ENCODE measurements at regions not wholly inside any gene's neighbourhood (a gene's known extent, or its start where the extent isn't known, plus 50 kb on each side); places are given as distances from the start of the nearest gene placed in this dataset.
"Not testable (repeated sequence)": the region's sequence is repeated elsewhere in the genome, so short reads cannot be mapped to it uniquely, and the experiment has no call there.

DNA sequence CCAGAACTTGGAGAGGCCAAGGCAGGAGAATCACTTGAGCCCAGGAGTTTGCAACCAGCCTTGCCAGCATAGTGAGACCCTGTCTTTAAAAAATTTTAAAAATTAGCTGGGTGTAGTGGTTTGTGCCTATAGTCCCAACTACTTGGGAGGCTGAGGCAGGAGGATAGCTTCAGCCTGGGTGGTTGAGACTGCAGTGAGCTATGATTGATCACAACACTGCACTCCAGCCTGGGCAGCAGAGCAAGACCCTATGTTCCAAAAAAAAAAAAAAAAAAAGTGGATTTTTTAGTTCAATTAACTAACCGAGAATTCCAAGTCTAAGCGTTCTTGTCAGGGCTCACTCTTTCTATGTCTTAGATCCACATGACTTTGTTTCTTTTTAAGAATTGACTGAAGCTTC, 130.3 kb upstream of the NRIP1 start:
- in situ Hi-C loops (cut with MboI; ENCODE audit: low pct_unique_long_range_greater_than_20kb, low sequenced_read_pairs): no loop called here
- no peak for DNase-seq

DNA sequence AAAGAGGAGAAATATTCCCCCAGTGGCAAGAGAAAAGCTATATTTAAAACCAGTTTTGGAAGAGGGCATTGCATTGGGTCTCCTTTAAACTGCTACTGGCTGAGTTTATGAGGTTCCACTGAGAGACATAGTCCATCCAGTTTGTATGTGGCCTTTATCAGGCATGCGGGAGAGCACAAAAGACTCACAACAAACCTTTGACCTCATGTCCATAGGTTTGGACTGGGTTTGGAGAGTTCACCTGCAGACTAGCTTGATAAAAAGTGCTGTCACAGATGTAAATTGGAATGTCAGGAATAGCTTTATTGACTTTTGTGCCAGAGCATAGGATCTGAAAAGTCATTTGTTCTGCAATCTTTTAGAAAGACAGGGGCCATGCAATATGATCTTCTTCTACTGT, 131.0 kb upstream of the NRIP1 start:
- no peak for DNase-seq
- in situ Hi-C loops (cut with MboI; ENCODE audit: low pct_unique_long_range_greater_than_20kb, low sequenced_read_pairs): no loop called here

DNA sequence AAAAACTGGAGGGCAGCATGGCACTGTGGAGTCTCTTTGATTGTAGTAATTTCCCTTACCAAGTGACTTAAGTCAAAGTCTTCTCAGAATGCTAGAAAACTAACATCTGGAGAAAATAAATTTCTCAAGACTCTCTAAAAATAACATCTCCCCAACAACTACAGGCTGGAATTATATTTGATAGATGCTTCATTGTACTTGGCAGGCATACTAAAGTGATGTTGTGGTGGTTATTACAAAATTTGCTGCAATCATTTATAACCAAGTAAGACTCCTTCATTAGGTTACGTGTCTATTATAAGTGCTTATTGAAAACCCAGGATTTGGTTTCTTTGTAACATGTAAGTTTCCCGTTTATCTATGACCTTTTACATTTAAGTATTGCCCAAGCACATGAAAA, 132.9 kb upstream of the NRIP1 start:
- DNase-seq: no peak
- in situ Hi-C loops (cut with MboI; ENCODE audit: low pct_unique_long_range_greater_than_20kb, low sequenced_read_pairs): no loop called here

DNA sequence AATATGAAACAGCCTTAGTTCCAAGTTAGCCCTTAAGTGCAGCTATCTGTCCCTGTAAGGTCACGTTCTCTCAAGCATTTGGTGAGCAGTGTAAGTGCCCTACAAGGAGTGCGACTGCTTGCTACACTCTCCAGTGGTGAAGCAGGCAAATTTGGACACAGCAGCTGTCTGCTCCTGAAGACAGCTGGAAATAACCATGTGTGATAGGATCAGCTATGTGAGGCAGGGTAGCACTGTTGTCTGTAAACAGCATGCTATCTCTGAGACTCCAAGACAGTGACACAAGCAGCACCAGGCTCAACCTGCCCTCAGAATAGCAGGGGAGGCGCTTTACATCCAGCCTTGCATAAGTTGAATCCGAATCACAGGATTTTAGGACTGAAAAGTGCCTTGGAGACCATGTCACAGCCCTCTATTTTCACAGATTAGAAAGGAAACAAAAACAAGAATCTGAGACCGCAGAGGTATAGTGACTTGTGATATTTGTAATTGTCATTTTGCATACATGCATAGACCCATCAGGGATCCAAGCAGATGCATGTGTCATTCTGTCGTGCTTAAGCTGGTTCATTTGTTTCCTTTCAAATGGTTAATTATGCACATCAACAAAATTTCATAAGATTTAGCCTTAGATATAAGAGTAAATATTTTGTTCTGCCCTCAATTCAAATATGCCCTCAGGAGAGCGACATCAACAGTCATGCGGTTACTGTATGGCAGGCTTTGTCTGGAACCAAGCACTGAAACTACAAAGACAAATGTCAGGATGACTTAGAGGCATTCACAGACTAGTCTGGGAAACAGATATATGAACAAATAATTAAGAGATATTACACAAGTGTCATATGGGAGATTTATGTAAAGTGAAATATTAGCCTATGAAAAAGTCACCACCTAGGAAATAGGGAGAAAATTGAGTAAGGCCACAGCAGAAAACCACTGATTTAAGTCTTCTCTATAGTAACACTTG, 134.9 kb upstream of the NRIP1 start:
- DNase-seq: no peak
- in situ Hi-C loops (cut with MboI; ENCODE audit: low pct_unique_long_range_greater_than_20kb, low sequenced_read_pairs): no loop called here

DNA sequence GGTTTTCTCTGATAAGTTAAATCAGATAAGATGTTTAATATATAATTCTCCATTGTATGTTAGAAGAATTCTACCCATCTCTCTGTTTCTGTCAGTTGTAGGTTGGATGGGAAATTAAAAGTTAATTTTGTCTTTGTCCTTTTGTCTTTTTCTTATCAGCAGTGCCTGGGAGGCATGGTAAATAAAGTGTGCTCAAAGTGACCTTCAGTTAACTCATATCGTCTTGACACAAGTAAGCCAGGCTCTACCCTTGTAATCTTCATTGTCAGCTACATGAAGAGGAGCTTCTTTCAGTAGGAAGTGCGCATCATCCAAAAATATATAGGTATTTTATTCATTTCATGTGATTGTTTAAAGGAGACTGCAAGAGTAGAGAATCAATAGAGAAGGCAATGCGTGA, 138.9 kb upstream of the NRIP1 start:
- DNase-seq: no peak
- in situ Hi-C loops (cut with MboI; ENCODE audit: low pct_unique_long_range_greater_than_20kb, low sequenced_read_pairs): no loop called here

DNA sequence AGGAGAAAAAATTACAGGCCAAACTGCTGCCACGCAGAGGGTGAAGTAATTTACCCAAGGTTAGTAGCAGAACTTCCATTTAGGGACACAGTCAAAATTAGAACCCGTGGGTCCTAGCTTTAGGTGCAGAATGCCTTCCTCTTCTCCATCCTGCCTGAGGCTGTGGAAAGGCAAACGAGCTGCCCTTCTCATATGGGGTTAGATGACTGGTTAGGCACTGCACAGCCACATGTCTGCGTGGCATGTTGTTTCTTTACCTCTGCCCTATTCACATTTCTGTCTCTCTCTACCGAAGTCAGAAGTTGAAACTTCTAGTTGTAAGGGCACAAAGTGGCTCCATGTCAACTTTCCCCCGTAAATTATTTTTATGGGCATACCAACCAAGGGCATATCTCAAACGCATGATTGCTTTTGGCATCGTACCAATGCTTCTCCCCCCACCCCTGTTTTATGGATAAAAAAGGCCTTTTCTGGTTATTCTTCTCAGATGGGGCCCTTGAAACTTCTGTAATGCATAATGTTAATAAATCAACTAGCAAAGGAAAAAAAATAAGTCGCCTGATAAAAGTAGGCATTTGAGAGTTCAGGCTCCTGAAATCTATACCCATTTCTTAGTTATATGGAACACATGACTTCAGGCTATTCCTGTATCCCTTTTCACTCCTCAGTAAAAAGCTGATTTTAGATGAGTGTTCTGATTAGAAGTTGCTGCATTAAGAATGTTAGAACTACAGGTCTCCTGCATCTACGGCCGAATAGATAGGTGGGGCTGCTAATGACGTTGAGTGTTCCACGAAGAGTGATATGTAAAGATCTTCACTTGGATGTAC, 139.6 kb upstream of the NRIP1 start:
- DNase-seq: no peak

DNA sequence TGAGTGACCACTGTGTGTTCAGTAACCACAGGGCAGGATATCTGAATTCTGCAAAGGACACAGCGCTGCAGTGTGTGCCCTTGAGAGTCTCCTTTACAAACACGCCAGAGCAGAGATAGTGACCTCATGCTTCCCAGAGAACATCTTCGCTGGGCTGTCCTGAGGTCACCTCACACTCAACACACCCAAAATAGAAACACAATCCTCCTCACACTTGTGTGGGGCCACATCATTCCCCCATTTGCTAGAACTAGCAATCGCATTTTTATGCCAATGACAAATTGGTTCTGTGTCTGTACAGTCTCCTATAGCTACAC, 140.1 kb upstream of the NRIP1 start:
- no peak for DNase-seq
- in situ Hi-C loops (cut with MboI; ENCODE audit: low pct_unique_long_range_greater_than_20kb, low sequenced_read_pairs): no loop called here

More for the DNA sequence above, 139.6 kb upstream of the NRIP1 start:
- in situ Hi-C loops (cut with MboI; ENCODE audit: low pct_unique_long_range_greater_than_20kb, low sequenced_read_pairs): no loop called here

DNA sequence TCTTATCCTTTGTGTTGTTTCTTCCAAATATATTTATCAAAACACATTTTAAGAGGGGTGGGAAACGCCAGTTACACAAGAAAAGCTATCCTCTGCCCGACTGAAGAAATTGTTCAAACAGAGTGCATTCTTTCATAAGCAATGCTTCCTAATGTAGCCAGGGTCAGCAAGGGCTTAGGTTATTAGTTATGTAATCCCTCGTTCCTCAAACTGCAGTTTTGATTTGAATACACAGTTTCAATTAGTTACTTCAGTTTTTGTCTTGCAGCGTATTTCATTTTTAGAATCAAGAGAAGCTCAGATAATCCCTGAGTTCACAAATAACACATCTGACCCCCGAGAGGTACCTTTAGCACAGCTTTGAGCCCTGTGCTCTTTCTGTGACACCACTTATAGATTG, 141.7 kb upstream of the NRIP1 start:
- DNase-seq: no peak
- in situ Hi-C loops (cut with MboI; ENCODE audit: low pct_unique_long_range_greater_than_20kb, low sequenced_read_pairs): no loop called here

DNA sequence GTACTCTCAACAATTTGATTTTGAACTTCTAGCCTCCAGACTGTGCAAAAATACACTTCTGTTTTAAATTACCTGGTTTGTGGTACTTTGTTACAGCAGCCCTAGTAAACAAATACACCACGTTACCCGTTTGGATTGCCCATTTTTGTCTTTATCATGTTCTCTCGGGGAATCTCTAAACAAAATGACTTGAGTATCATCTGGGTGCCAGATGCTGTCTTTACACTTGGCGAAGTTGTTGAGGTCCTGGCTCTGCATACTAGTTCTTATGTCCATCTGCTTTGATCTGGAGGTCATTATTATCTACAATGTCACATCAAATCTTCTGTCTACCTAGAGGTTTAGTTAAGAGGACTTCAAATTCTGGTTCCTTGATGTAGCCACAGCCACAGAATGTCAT, 142.4 kb upstream of the NRIP1 start:
- no peak for DNase-seq
- in situ Hi-C loops (cut with MboI; ENCODE audit: low pct_unique_long_range_greater_than_20kb, low sequenced_read_pairs): no loop called here

DNA sequence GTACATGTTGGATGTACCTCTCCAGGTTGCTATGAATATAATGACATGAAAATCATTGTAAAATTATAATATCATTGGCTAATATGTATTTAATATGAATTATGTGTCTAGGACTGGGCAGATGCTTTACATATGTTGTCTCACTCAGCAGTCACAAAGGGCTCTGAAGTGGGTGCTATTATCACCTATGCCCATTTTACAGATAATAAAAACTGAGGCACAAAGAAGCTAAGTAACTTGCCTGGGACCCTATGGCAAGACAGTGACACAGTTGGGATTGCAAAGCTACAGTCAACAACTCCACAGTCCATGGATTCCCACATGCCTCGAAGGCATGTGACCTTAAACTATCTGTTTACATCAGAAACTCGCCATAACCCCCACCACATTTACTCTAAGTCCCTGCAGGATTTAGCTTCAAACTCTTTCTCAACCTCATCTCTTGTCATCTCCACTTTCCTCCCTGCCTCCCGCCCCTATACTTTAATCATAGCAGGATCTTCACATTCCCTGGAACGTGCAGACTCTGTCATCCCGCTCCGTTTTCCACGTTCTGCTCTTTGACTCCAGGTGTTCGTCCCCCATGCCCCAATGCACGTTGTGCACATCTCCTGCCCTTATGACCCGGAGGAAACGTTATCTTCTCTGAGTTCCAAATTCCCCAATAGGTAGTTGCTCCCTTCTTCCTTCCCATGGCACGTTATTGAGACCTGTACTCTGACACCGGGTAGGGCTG, 143.0 kb upstream of the NRIP1 start:
- in situ Hi-C loops (cut with MboI; ENCODE audit: low pct_unique_long_range_greater_than_20kb, low sequenced_read_pairs): no loop called here

DNA sequence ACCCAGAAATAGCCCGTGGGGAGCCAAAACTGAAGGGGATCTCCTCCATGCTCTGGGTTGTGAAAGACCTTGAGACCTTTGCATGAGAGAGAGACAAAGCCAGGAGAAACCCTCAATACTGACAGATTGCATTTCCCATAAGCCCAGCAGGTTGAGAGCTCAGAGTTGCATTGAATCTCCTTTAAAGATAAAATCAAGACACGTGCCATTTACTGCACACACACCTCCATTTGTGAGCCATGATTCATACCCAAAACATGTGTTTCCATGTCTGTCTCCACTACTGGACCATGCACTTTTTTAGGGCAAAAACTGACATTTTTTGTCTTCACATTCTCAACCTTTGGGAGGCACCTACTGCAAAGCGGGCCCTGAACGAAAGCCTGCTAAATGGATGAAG, 144.0 kb upstream of the NRIP1 start:
- no peak for DNase-seq
- in situ Hi-C loops (cut with MboI; ENCODE audit: low pct_unique_long_range_greater_than_20kb, low sequenced_read_pairs): no loop called here

More for the DNA sequence above, 143.0 kb upstream of the NRIP1 start:
- DNase-seq: no peak

DNA sequence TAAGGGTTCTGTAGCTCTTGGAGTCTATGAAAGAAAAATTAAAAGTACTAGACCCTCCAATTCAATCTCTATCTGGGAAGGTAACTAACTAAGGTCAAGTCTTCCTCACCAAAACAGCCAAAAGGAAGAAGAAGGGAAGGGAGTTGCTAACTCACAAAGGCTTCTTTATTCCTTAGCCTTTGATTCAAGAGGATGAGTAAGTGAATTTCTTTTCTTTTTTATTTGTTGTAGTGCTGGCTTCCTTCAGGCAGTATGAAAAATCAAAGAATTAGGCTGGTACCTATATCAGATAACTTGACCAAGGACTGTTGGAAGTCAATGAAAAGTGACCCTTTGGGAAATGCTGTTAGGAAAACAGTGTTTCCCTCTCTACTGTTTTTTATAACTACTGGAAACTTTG, 144.4 kb upstream of the NRIP1 start:
- in situ Hi-C loops (cut with MboI; ENCODE audit: low pct_unique_long_range_greater_than_20kb, low sequenced_read_pairs): no loop called here
- DNase-seq: no peak

DNA sequence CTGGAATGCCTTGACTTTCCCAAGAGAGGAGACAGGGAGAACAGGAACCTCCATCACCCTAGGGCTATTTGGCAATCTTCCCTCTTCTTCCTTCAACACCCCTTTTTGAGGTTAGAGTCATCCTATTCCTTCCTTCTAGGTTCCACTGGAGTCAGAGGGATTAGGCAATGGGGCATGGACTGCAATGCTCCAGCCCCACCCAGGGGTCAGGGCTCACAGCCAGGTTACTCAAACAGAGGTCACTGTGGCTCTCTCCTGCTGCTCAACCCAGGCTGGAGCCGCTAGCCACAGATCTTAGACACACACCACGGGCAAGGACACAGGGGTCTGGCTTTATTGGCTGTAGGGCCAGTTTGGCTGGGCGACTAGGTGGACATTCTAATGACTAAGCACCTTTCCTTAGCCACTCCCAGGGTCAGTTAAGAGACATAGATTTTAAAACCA, 145.5 kb upstream of the NRIP1 start:
- in situ Hi-C loops (cut with MboI; ENCODE audit: low pct_unique_long_range_greater_than_20kb, low sequenced_read_pairs): no loop called here
- no peak for DNase-seq

DNA sequence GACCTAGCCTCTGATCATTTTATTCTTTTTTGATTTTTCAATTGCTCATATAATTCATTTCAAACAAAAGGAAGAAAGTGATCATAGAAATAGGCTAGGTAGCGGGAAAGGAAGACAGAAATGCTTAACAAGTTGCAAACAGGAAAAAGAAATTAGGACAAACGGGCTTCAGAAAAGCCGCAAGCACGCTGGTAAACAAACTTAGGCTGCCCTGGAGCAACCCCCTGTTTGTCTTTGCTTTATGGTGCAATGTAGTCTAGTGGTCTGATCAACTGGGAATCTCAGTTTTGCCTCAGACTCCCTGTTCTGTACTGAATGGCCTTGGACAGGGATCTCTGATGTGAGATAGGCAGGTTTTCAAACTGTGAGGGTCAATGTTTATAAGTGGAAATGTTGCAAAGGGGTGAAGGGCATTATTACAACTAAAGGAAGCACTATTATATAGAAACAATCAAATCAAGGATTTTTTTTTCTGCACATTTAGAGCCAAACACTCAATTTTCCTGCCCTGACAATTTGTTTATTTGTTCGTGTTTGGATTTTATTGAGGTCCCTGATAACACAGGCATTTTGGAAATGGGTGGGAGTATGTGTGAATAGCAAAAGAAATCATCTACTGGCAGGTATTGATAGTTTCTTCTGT, 146.8 kb upstream of the NRIP1 start:
- in situ Hi-C loops (cut with MboI; ENCODE audit: low pct_unique_long_range_greater_than_20kb, low sequenced_read_pairs): no loop called here
- no peak for DNase-seq

DNA sequence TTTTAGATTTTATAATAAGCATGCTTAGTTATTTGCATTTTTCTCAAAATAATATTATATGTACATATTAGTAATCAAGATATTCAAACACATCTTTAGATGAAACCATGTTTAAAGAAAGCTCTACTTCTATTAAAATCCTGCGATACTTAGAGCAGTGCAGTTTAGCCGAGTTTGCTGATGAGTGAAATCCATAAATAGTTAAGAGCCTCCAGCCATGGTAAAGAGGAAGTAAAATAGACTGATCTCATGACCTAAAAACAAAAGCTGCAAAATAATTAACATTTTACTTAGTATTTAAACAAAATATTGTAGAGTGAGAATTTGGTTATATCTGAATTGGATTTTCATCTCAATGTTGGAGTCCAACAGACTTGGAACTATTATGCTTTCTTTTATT, 147.4 kb upstream of the NRIP1 start:
- in situ Hi-C loops (cut with MboI; ENCODE audit: low pct_unique_long_range_greater_than_20kb, low sequenced_read_pairs): no loop called here
- DNase-seq: peak; percentile 28

DNA sequence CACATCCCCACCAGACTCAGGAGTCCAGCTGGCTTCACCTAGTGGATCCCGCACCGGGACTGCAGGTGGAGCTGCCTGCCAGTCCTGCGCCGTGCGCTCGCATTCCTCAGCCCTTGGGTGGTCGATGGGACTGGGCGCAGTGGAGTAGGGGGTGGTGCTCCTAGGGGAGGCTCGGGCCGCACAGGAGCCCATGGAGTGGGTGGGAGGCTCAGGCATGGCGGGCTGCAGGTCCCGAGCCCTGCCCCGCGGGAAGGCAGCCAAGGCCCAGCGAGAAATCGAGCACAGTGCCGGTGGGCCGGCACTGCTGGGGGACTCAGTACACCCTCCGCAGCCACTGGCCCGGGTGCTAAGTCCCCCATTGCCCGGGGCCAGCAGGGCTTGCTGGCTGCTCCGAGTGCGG, 153.7 kb upstream of the NRIP1 start:
- DNase-seq; in situ Hi-C loops (cut with MboI; ENCODE audit: low pct_unique_long_range_greater_than_20kb, low sequenced_read_pairs): not testable (repeated sequence)

DNA sequence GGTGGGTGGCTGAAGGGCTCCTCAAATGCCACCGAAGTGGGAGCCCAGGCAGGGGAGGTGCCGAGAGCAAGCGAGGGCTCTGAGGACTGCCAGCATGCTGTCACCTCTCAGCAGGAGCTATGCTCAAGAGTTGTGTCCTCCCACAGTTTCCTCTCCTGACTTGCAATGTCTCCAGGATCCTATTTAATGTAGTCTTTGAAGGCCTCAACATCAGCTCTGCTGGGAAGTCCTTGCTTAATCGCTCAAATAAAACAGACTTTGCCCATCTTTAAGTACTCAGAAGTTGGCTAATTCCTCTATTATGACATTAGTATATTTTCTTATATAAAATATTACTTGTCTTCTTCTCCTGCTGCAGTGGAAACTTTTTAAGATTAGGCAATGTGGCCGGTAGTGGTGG, 154.2 kb upstream of the NRIP1 start:
- in situ Hi-C loops (cut with MboI; ENCODE audit: low pct_unique_long_range_greater_than_20kb, low sequenced_read_pairs): no loop called here

DNA sequence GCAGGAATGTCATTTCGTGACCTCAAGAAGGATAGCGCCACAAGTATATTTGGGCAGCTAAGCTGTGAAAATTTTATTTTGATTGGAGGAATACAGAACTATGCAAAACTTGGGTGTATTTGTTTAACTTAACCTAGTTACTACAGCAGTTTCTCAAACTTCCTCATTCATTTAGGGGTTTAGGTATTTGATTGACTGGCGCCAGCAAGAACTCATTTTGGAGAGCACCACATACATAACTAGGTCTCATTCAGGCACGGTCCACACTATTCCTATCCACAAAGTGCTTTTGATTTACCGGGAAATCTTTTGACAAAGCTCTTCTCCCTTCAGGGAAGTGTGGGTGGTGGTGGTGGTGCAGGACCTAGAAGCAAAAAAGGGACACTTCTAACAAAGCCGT, 155.1 kb upstream of the NRIP1 start:
- peak; percentile 13 for DNase-seq
- in situ Hi-C loops (cut with MboI; ENCODE audit: low pct_unique_long_range_greater_than_20kb, low sequenced_read_pairs): no loop called here

More for the DNA sequence above, 154.2 kb upstream of the NRIP1 start:
- DNase-seq: no peak

DNA sequence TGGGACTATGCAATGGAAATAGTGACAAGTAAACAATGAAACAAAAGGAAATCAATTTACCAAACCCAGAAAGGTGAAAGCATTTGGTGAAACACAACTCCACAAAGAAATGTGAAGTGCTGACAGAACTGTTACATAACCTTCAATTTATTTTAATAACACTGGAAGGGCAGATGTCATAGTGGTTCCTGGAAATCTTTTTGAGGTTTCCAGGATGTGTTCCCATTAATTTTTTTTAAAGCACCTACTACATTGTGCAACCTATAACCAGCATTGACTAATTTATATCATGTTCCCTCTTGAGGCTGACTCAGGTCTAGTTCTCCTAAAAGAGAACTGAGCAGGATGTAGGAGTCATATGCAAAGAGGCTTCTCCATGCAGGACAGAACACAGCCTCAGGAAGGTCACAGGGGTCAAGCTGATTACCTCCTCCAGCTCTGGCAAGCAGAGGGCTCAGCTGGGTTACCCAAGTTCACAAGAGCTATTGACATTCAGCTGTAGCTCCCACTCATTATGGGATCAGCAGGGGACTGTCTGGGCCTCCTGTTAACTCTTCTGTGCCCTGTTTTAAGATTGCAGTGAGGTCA, 157.1 kb upstream of the NRIP1 start:
- in situ Hi-C loops (cut with MboI; ENCODE audit: low pct_unique_long_range_greater_than_20kb, low sequenced_read_pairs): no loop called here
- peak; percentile 35 for DNase-seq

Measured in KBM-7 (cell line).